Caco-2 (cell line): ENCODE measurements at regions not wholly inside any gene's neighbourhood (a gene's known extent, or its start where the extent isn't known, plus 50 kb on each side); places are given as distances from the start of the nearest gene placed in this dataset.

Experiments used
- BruUV-seq: library from RNA; stranded (reverse); fragments of 400-500 nt; replicated peaks from 2 replicates; lab custom pipeline; 2021; lab: Mats Ljungman, UMichigan
- CTCF ChIA-PET: fragments of 300-600 bp; sonication (Branson Sonifier 250); formaldehyde crosslinking; loops from one replicate; lab custom pipeline; 2022; ENCODE audit warnings: antibody characterized with exemption; lab: Charles Lee
- POLR2A ChIA-PET: fragments of 300-600 bp; sonication (Branson Sonifier 250); formaldehyde crosslinking; loops from one replicate; lab custom pipeline; 2022; ENCODE audit warnings: antibody characterized with exemption; lab: Charles Lee
- DNase-seq, 2 experiments: peaks; one replicate each; pipeline versions ENCODE4 v3.0.0 to v3.0.0-alpha.2; 2020 to 2022
- H3K27me3 ChIP-seq: replicated peaks from 2 replicates; pipeline ENCODE4 v1.6.0; 2011; ENCODE audit warnings: low read length; ENCODE audit not compliant: control insufficient read depth, insufficient read depth
- H3K36me3 ChIP-seq: 2 replicates; pipeline ENCODE4 v1.5.1; 2011; ENCODE audit warnings: low read length; ENCODE audit not compliant: control insufficient read depth, insufficient read depth
- H3K4me1 ChIP-seq: fragments of 250-450 bp; sonication (Bioruptor Pico); 2 replicates; pipeline ENCODE4 v1.5.1; 2020; ENCODE audit warnings: mild to moderate bottlenecking
- H3K4me3 ChIP-seq: 2 replicates; pipeline ENCODE4 v1.5.1; 2011; ENCODE audit warnings: low read depth, mild to moderate bottlenecking, control low read depth, low read length
- H3K9me3 ChIP-seq: fragments of 250-450 bp; sonication (Bioruptor Pico); 2 replicates; pipeline ENCODE4 v1.5.1; 2020; ENCODE audit warnings: mild to moderate bottlenecking, moderate library complexity
- H3K27ac Mint-ChIP-seq: one replicate; pipeline ENCODE4 v1.8.0; 2022; ENCODE audit warnings: mixed read lengths; ENCODE audit not compliant: unreplicated experiment
- H3K27me3 Mint-ChIP-seq: one replicate; pipeline ENCODE4 v1.8.0; 2022; ENCODE audit warnings: mixed read lengths; ENCODE audit not compliant: insufficient read depth, unreplicated experiment
- H3K36me3 Mint-ChIP-seq: one replicate; pipeline ENCODE4 v1.8.0; 2022; ENCODE audit warnings: mild to moderate bottlenecking, mixed read lengths; ENCODE audit not compliant: insufficient read depth, unreplicated experiment
- H3K4me1 Mint-ChIP-seq: one replicate; pipeline ENCODE4 v1.8.0; 2022; ENCODE audit warnings: low read depth, mixed read lengths; ENCODE audit not compliant: unreplicated experiment
- H3K4me3 Mint-ChIP-seq: one replicate; pipeline ENCODE4 v1.8.0; 2022; ENCODE audit warnings: mild to moderate bottlenecking, moderate library complexity, mixed read lengths; ENCODE audit not compliant: unreplicated experiment
- H3K9me3 Mint-ChIP-seq: one replicate; pipeline ENCODE4 v1.8.0; 2022; ENCODE audit warnings: mixed read lengths; ENCODE audit not compliant: unreplicated experiment
- CTCF ChIP-seq, 2 experiments: fragments of 200-600 bp in 1 of 2; IDR thresholded peaks; 1 replicate in 1 of 2; 2 replicates in 1 of 2; pipeline versions ENCODE4 v1.5.1 to v1.8.0; 2011 to 2022; ENCODE audit warnings: antibody characterized with exemption in 1 of 2, control low read depth in 1 of 2, inconsistent platforms in 1 of 2, low read depth in 1 of 2, low read length in 1 of 2, mild to moderate bottlenecking in 1 of 2, moderate library complexity in 1 of 2; ENCODE audit not compliant: insufficient read depth in 1 of 2, severe bottlenecking in 1 of 2, unreplicated experiment in 1 of 2
- intact Hi-C: fragments of 100-400 bp; cut with micrococcal nuclease; formaldehyde crosslinking; loops from one replicate; pipeline ENCODE4 v1.10.0; 2022; ENCODE audit not compliant: unreplicated experiment

- Mint-ChIP-seq H3K27ac (no peak overlapping the region), H3K4me3 (no peak overlapping the region), H3K27me3 (peaks cover 4% of the 10 kb centered on the region), H3K4me1 (no peaks in the 10 kb centered on the region), H3K9me3 (no peaks in the 10 kb centered on the region), H3K36me3 (no peaks in the 10 kb centered on the region)
- BruUV-seq = no TSS peak
- Histone ChIP-seq H3K27me3 (no peaks in the 10 kb centered on the region), H3K36me3 (no peaks in the 10 kb centered on the region), H3K4me1 (no peaks in the 10 kb centered on the region), H3K9me3 (no peaks in the 10 kb centered on the region), H3K4me3 (no peak overlapping the region)
- POLR2A ChIA-PET = no interaction called here
- DNase-seq = no peak
- intact Hi-C loops = no loop called here
- no peak for TF ChIP-seq CTCF (IDR thresholded peaks at IDR 0.05; ENCODE audit: insufficient read depth in 1 of 2, low read depth in 1 of 2, low read length in 1 of 2, severe bottlenecking in 1 of 2, unreplicated experiment in 1 of 2)
- CTCF ChIA-PET = no interaction called here
These were observed 106.4 kb upstream of the SMIM21 start for GRCh38 chr18:75533950-75534349.

GRCh38 chr18:75533209-75533608 lies 105.7 kb upstream of the SMIM21 start:
- Mint-ChIP-seq H3K36me3 (no peaks in the 10 kb centered on the region), H3K9me3 (no peaks in the 10 kb centered on the region), H3K4me3 (no peak overlapping the region), H3K4me1 (no peaks in the 10 kb centered on the region), H3K27me3 (peaks cover 3% of the 10 kb centered on the region), H3K27ac (no peak overlapping the region)
- H3K27me3 ChIP-seq = no peaks in the 10 kb centered on the region
- no TSS peak for BruUV-seq
- no peaks in the 10 kb centered on the region for H3K9me3 ChIP-seq
- no peak for DNase-seq
- intact Hi-C loops = no loop called here
- ChIA-PET POLR2A (no interaction called here), CTCF (no interaction called here)
- H3K36me3 ChIP-seq = no peaks in the 10 kb centered on the region
- H3K4me1 ChIP-seq = no peaks in the 10 kb centered on the region
- TF ChIP-seq CTCF (IDR thresholded peaks at IDR 0.05; ENCODE audit: insufficient read depth in 1 of 2, low read depth in 1 of 2, low read length in 1 of 2, severe bottlenecking in 1 of 2, unreplicated experiment in 1 of 2) = no peak
- no peak overlapping the region for H3K4me3 ChIP-seq

- CTCF ChIA-PET = no interaction called here
- Mint-ChIP-seq H3K27ac (no peak overlapping the region), H3K4me1 (no peaks in the 10 kb centered on the region), H3K27me3 (peaks cover 3% of the 10 kb centered on the region), H3K36me3 (no peaks in the 10 kb centered on the region), H3K4me3 (no peak overlapping the region), H3K9me3 (no peaks in the 10 kb centered on the region)
- H3K4me1 ChIP-seq = no peaks in the 10 kb centered on the region
- DNase-seq = no peak
- POLR2A ChIA-PET = no interaction called here
- no peaks in the 10 kb centered on the region for H3K27me3 ChIP-seq
- intact Hi-C loops = no loop called here
- no peaks in the 10 kb centered on the region for H3K36me3 ChIP-seq
- no peak for TF ChIP-seq CTCF (IDR thresholded peaks at IDR 0.05; ENCODE audit: insufficient read depth in 1 of 2, low read depth in 1 of 2, low read length in 1 of 2, severe bottlenecking in 1 of 2, unreplicated experiment in 1 of 2)
- H3K4me3 ChIP-seq = no peak overlapping the region
- H3K9me3 ChIP-seq = no peaks in the 10 kb centered on the region
- BruUV-seq = no TSS peak
These were observed 104.5 kb upstream of the SMIM21 start for GRCh38 chr18:75531851-75532459.
